Epidermal melanocyte (primary cell): ENCODE measurements at regions not wholly inside any gene's neighbourhood (a gene's known extent, or its start where the extent isn't known, plus 50 kb on each side); places are given as distances from the start of the nearest gene placed in this dataset.
"Not testable (repeated sequence)": the region's sequence is repeated elsewhere in the genome, so short reads cannot be mapped to it uniquely, and the experiment has no call there.

Experiments used
- DNase-seq: peaks from one replicate; pipeline ENCODE4 v3.0.0; 2011; ENCODE audit warnings: low spot score; ENCODE audit not compliant: insufficient read length

- DNase-seq: no peak
These were observed 333.2 kb upstream of the FGF13 start for GRCh38 chrX:139044680-139045079.

GRCh38 chrX:139039041-139039440 is 327.5 kb upstream of the FGF13 start:
- no peak for DNase-seq

- no peak for DNase-seq
These were observed 315.3 kb upstream of the FGF13 start for GRCh38 chrX:139026811-139027210.

GRCh38 chrX:139026406-139026805 is 314.9 kb upstream of the FGF13 start:
- DNase-seq: no peak

- DNase-seq: no peak
These were observed 314.3 kb upstream of the FGF13 start for GRCh38 chrX:139025816-139026215.

- DNase-seq: no peak
These were observed 312.0 kb upstream of the FGF13 start for GRCh38 chrX:139023531-139023930.

GRCh38 chrX:139020801-139021200 is 309.3 kb upstream of the FGF13 start:
- no peak for DNase-seq

GRCh38 chrX:139018436-139018835 is 306.9 kb upstream of the FGF13 start:
- DNase-seq: no peak

GRCh38 chrX:139015627-139016026 is 304.1 kb upstream of the FGF13 start:
- no peak for DNase-seq

- DNase-seq: no peak
These were observed 296.7 kb upstream of the FGF13 start for GRCh38 chrX:139008185-139008584.

GRCh38 chrX:139003856-139004527 is 292.5 kb upstream of the FGF13 start:
- DNase-seq: not testable (repeated sequence)

- DNase-seq: no peak
These were observed 290.8 kb upstream of the FGF13 start for GRCh38 chrX:139002319-139002718.

GRCh38 chrX:138996268-138996667 is 284.8 kb upstream of the FGF13 start:
- DNase-seq: no peak

- no peak for DNase-seq
These were observed 283.9 kb upstream of the FGF13 start for GRCh38 chrX:138995458-138995857.

- not testable (repeated sequence) for DNase-seq
These were observed 278.9 kb upstream of the FGF13 start for GRCh38 chrX:138990425-138990824.

- no peak for DNase-seq
These were observed 275.3 kb upstream of the FGF13 start for GRCh38 chrX:138986866-138987265.

GRCh38 chrX:138986235-138986634 is 274.7 kb upstream of the FGF13 start:
- no peak for DNase-seq

GRCh38 chrX:138982365-138982764 is 270.8 kb upstream of the FGF13 start:
- no peak for DNase-seq

GRCh38 chrX:138964501-138964900 is 253.0 kb upstream of the FGF13 start:
- no peak for DNase-seq

- DNase-seq: not testable (repeated sequence)
These were observed 250.9 kb upstream of the FGF13 start for GRCh38 chrX:138962419-138962818.

- no peak for DNase-seq
These were observed 243.5 kb upstream of the FGF13 start for GRCh38 chrX:138954976-138955375.

- no peak for DNase-seq
These were observed 235.4 kb upstream of the FGF13 start for GRCh38 chrX:138946926-138947325.

- DNase-seq: no peak
These were observed 233.7 kb upstream of the FGF13 start for GRCh38 chrX:138945219-138945618.

GRCh38 chrX:138939038-138939437 is 227.5 kb upstream of the FGF13 start:
- DNase-seq: no peak
